ACHN (cell line): ENCODE measurements at regions not wholly inside any gene's neighbourhood (a gene's known extent, or its start where the extent isn't known, plus 50 kb on each side); places are given as distances from the start of the nearest gene placed in this dataset.

Experiments used
- DNase-seq: peaks from one replicate; pipeline ENCODE4 v3.0.0-alpha.2; 2015
- in situ Hi-C: cut with HindIII; loops from 2 replicates; pipeline ENCODE4 v1.10.0; 2017; ENCODE audit warnings: low sequenced_read_pairs, low pct_ligation_motif_present, low pct_unique_long_range_greater_than_20kb

DNA sequence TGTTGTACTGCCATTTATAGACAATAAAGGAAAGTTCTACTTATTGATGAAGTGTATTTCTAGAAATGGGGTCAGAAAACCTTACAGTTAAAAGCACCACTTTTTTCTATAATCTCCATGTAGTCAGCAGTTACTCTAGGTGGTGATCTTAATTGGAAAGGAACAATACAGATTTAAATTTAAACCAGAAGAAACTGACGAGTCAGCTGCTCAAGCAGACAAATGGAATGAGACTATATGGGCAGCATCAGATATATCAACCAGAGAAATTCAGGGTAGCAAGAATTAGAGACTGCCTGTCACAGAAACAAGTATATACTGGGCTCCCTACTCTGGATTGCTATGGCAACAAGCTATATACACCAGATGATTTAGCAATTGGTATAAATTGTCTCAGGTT, 99.6 kb upstream of the SCG2 start:
- DNase-seq: no peak
- in situ Hi-C loops: no loop called here

DNA sequence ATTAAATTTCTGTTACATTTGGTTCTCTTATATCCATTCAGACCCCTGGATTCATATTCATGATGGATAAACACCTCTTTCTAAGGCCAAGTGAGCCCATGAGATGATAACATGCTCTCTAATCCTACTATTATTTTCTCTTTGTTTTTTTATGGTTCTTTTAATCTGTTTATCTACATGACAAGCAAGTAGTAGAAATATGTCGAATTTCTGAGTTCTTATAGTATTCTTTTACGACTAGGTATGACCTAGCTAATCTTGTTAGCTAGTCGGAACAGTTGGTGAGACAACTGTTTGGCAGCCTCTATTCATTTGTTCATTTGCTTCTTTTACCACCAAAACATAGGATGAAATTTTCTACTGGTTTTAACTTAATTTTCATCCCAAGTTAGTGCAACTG, 98.1 kb upstream of the SCG2 start:
- in situ Hi-C loops: no loop called here

DNA sequence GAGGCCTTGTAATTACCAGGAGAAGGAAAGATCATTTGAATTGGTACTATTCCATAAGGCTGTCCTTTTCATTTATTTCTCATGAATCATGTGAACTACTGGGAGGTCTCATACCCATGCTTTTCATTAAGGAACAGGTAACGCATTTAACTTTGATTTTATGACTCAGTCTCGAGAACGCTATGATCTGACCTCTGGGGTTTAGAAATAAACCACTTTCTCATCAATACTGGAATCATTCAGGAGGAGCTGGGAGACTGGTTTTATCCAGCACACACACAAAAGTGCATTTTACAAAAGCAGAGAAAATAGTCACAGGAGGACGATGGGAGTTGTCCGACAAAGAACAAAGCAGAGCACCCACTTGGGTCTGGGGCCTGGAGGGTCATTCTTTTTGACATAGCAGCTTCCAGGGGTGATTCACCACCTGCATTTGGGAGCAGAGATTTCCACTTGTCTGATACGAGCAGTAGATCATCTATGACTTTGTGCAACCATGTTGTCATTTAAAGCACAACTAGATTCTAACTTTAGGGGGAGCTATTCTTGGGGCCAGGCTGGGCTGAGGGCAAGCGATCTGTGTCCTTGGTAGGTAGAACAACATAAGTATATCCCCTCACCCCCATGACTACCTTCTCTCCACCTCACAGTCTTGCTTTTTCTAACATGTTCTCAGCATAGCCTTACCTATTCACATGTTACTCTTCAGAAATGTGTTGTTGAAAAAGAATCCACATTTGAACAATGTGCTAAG, 95.9 kb upstream of the SCG2 start:
- no peak for DNase-seq
- in situ Hi-C loops: no loop called here

More for the DNA sequence above, 98.1 kb upstream of the SCG2 start:
- no peak for DNase-seq

DNA sequence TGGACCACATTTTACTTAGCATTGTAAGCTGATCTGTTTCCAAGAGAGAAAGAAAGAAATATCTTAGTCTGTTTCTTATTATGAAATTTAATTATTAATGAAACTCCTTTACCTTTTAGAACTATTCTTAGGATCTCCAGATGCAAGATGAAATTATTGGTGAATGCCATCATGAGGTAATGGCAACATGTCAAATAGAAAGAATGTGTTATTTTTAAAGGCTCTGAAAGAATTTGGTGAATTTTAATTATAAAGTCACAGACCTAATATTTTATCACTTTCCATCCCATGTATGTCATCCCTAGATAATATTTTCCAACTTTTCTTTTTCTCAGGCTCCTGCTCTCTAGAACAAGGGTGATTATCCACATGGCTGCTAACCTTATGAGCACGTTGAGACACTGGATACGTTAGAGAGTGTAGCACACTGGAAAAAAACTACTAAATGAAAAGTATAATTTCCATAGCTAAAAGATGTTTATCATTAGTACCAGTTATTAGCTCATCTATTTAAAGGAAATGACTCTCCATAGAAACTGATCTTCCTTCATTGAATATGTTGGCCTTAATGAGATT, 95.2 kb upstream of the SCG2 start:
- in situ Hi-C loops: no loop called here
- DNase-seq: no peak

DNA sequence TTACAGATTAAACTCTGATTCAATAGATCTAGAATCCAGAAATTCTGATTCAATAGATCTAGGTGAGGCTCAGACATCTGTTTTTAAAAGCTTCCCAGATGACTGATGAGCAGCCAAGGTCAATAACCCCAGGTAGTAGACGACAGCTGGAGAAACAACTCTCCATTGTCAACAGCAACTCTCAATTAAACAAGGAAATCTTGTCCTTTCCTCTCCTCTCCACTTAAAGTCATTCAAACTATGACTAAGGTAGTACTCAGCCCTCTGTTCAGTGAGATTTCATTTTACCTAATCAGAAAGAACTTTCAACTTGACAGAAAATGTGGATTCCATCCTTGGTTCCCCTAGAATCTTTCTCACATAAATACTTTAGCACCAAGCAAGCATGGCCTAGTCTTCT, 94.6 kb upstream of the SCG2 start:
- DNase-seq: no peak
- in situ Hi-C loops: no loop called here

DNA sequence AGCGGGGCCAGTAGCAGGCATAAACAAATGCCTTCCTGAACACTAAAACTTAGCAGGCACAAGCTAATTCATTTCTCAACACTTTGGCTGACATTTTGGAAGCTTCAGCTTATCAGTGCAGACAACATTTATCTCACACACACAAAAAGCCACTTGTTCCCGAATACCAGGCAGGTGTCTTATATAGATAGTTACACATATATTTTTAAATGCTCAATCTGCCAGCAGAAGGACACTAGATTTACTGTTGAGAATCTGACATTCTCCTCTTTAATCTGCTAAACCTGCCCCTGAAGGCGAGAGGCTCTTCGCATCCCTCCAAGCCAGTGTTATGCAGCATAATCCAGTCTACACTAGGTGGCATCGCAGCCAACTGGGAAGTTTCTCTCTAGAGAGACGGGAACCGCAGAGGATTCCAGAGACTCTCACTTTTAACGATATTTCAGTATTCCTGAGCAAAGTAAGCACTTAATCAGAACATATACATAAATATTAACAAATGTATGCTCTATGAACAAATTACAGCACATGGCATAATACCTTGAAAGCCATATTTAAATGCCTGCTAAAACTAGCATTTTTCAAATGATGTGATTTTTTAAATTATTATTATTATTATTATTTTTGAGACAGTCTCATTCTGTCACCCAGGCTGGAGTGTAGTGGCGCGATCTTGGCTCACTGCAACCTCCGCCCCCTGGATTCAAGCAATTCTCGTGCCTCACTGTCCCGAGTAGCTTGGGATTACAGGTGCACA, 90.2 kb upstream of the SCG2 start:
- in situ Hi-C loops: no loop called here
- DNase-seq: peak; percentile 75

DNA sequence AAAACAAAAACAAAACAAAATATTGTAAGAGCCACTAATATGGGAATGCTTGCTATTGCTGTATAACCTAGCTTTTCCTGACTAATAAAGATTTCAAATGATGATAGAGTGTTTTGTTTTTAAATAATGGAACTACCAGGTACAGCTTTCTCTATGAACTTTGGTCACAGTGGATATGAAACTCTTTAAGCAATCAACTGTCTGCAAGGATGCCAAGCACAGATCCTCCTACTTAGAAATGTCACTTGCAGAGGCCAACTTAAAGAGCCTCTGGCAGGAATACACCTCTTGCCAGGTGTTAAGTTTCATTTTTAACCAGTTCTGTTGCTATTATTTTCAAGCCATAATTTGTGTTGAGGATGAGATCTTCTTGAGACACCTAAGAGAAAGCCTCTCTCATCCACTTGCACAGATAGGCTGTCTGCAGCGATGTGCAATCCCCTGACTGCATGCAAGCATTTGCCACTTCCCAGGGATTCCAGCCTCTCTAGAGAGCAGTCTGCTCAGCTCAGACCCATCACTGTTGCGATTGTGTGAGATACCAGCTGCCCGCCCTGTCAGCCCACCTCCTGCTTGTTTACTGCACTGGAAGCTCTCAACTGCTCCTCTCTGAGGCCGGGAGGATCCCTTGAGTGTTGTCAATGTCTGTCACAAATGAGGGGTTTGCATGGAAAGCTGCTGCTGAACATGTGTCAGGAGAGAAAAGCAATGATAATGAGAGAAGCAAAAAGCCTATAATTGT, 86.1 kb upstream of the SCG2 start:
- no peak for DNase-seq

DNA sequence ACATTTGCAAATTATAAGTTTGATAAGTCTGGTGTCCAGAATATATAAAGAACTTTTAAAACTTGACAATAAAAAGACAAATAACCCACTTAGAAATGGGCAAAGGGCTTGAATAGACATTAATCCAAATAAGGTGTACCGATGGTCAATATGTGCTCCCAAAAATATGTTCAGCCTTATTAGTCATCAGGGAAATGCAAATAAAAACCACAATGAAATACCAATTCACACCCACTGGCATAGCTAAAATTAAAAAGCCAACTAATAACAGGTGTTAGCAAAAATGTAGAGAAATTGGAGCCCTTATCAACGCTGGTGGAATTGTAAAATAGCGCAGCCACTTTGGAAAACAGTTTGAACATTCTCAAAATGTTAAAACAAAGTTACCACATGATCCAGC, 79.0 kb upstream of the SCG2 start:
- in situ Hi-C loops: no loop called here
- DNase-seq: no peak

More for the DNA sequence above, 86.1 kb upstream of the SCG2 start:
- in situ Hi-C loops: no loop called here

DNA sequence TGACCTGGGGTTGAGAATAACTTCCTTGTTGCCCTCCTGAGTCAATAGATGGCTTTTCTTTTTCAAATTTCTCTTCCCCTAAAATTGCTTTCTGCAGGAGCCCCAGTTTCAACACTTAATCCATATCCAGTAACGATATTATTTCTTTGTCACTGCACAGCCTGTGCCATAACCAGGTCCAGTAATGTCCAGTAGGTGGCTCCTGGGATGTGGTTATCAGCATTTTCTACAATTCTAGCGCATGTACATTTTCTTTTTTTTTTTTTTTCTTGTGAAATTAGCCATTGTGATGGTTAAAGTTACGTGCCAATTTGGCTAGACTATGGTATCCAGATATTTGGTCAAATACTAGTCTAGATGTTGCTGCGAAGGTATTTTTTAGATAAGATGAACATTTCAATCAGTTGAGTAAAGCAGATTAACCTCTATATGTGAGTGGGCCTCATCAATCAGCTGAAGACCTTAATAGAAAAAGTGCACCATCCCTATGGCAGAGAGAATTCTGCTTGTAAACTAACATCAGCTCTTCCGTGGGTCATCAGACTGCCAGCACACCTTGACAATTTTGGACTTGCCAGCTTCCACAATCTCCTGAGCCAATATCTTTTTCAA, 72.9 kb upstream of the SCG2 start:
- peak; percentile 63 for DNase-seq
- in situ Hi-C loops: no loop called here

DNA sequence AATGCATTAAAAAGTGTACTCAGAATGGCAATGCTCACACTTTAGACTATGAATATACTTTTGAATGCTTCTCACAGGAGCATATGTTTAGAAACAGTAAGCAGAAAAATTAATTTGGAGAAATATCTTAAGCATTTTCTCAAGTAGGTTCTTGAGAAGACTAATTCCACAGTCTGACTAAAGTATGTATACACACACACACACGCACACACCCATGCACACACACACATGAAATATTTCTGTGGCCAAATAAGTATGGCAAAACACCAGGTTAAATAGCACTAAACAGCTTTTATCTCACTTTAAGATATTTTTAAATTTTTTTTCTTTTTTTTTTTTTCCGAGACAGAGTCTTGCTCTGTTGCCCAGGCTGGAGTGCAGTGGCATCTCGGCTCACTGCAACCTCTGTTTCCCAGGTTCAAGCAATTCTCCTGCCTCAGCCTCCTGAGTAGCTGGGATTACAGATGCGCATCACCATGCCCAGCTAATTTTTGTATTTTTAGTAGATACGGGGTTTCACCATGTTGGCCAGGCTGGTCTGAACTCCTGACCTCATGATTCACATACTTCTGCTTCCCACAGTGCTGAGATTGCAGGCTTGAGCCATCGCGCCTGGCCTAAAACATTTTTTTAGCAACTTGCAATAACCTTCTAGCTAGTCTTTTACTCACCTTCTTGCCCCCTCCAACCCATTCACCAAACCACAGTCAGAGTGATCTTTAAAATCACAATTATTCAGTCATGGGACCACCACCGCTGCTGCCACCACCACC, 67.5 kb upstream of the SCG2 start:
- no peak for DNase-seq
- in situ Hi-C loops: no loop called here

DNA sequence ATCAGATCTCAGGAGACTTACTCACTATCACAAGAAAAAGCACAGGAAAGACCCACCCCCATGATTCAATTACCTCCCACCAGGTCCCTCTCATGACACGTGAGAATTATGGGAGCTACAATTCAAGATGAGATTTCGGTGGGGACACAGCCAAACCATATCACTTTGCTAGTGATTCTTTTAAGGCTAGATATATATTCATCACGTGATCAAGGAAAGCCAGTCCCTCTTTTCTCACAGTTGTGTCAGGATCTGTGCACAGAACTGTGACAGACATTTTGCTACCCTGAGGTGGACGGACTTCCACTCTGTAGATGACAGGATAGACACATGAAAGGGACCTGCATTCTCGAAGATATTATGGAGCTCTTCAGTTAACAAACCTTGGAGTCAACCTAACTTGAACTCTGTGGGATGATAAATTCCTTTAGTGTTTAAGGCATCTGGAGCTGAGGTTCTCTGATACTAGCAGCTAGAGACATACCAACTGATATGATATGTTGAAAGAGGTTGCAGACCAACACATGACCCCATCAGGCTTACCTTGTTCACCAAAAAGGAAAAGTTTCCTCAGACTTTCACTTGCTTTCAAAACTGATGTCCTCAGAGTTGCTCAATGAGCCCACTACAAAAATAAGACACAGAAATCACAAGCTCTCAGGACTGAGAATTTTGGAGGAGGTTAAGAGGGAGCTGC, 66.3 kb upstream of the SCG2 start:
- no peak for DNase-seq
- in situ Hi-C loops: no loop called here

DNA sequence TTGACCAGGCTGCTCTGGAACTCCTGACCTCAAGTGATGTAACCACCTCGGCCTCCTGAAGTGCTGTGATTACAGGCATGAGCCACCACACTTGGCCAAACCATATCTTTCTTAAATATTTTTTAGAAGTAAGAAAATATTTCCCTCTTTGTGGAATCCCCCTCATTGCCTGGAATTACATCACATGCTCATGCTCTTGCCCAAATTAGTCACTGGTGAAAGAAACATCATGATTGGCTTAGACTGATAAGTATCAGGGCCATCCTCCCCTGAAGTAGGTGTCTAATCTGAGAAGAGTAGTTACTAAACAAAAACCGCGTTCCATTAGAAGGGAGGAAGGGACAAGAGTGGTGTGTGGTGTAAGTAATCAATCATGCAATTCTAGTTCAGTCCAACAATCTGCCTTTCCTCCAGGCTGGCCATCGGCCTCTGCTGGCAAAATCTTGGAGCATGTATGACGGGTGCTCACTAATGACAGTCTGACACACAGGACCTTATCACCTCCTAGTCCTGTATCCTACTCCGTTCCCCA, 52.3 kb upstream of the SCG2 start:
- DNase-seq: no peak

DNA sequence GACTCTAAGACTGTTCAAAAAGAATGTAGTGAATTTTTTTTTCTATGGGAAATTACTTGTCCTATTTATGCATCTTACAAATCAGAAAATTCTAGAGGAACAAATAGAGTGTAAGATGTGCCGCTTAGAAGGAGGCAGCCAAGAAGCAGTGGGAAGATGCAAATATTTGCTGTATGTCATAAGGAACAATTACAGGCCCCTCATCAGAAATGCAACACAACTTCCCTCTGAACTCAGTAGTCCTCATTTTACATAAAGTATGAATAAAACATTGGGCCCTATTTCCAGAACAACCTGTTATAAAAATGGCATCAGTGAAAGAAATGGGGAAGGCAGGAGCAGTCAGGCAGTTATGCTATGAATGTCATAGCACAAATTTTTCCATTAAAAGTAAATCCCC, 50.7 kb upstream of the SCG2 start:
- in situ Hi-C loops: no loop called here
- DNase-seq: no peak

More for the DNA sequence above, 52.3 kb upstream of the SCG2 start:
- in situ Hi-C loops: no loop called here

DNA sequence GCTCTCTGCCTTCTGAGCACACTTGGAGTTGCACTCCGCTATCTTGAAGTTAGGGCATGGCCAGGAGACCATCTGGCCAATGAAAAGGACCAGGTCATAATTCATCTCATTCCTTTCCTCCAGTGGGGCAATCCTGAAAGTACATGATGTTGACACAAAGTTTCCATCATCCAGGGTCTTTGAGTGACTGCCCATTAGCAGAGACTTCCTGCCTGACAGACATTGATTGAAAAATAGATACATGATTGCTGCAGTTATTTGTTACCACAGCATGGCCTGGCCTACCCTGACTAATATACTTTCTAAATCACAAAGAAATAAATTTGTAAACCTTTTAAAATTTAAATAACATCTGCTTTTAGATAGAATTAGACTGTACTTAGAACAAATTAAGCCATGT, 50.0 kb upstream of the SCG2 start:
- in situ Hi-C loops: no loop called here
- DNase-seq: no peak
